ENCODE measurements at regions not wholly inside any gene's neighbourhood (a gene's known extent, or its start where the extent isn't known, plus 50 kb on each side); places are given as distances from the start of the nearest gene placed in this dataset.

GRCh38 chr1:94678202-94678848 is 136.8 kb upstream of the F3 start:
- H3K4me3 Mint-ChIP-seq, result no peak overlapping the region
- no peaks in the 10 kb centered on the region for H3K9me3 Mint-ChIP-seq
- no peak overlapping the region for H3K27ac Mint-ChIP-seq
- H3K4me1 Mint-ChIP-seq (ENCODE audit: low read depth), result no peaks in the 10 kb centered on the region
- no peaks in the 10 kb centered on the region for H3K36me3 Mint-ChIP-seq (ENCODE audit: low read depth)
- H3K27me3 Mint-ChIP-seq (ENCODE audit: low read depth), result no peaks in the 10 kb centered on the region

DNA sequence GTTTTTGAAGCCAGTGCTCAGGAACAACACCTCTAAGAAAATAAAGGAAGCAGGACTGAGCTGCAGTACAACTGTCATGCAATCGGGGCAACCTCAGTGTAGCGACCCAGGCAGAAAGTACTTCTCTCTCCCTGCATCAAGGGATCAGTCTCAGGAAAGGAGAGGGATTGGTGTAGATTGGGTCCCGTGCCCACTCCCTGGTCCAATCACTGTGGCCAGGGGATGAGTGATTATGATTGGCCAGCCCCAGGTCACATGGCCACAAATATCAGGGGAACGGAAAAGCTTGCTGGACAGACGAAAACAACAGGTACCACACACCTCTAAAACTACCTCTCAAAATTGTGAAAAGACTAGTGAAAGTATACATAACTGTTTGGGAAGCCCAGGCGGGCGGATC is 136.2 kb upstream of the F3 start:
- H3K4me1 Mint-ChIP-seq (ENCODE audit: low read depth), result no peaks in the 10 kb centered on the region
- H3K27ac Mint-ChIP-seq, result no peak overlapping the region
- H3K9me3 Mint-ChIP-seq, result no peaks in the 10 kb centered on the region
- no peaks in the 10 kb centered on the region for H3K36me3 Mint-ChIP-seq (ENCODE audit: low read depth)
- H3K27me3 Mint-ChIP-seq (ENCODE audit: low read depth), result no peaks in the 10 kb centered on the region
- no peak overlapping the region for H3K4me3 Mint-ChIP-seq

GRCh38 chr1:94677087-94677486 is 135.5 kb upstream of the F3 start:
- Mint-ChIP-seq H3K36me3 (ENCODE audit: low read depth) (no peaks in the 10 kb centered on the region), H3K4me3 (no peak overlapping the region), H3K4me1 (ENCODE audit: low read depth) (no peaks in the 10 kb centered on the region), H3K27me3 (ENCODE audit: low read depth) (no peaks in the 10 kb centered on the region), H3K9me3 (no peaks in the 10 kb centered on the region), H3K27ac (no peak overlapping the region)

DNA sequence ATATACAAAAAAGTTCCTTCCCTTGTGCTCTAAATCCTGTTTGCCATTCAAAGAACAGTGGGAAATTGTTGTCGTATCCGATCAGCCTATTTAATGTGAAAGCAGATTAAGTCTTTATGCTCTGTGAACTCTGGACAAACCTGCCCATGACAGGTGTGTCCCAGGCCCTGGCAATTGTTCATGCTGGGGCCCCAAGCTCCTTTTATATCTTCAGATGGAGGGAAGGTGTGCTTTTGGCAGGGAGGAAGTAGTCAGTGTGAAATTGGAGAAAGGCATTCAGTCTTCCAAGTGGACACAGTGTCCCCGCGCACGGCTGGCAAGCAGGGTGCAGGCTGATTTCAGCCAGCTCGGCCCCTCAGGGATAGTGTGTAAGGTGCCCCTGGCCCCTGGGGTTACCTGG is 135.1 kb upstream of the F3 start:
- H3K36me3 Mint-ChIP-seq (ENCODE audit: low read depth), result no peaks in the 10 kb centered on the region
- no peak overlapping the region for H3K27ac Mint-ChIP-seq
- no peaks in the 10 kb centered on the region for H3K4me1 Mint-ChIP-seq (ENCODE audit: low read depth)
- H3K27me3 Mint-ChIP-seq (ENCODE audit: low read depth), result no peaks in the 10 kb centered on the region
- H3K4me3 Mint-ChIP-seq, result no peak overlapping the region
- H3K9me3 Mint-ChIP-seq, result no peaks in the 10 kb centered on the region

DNA sequence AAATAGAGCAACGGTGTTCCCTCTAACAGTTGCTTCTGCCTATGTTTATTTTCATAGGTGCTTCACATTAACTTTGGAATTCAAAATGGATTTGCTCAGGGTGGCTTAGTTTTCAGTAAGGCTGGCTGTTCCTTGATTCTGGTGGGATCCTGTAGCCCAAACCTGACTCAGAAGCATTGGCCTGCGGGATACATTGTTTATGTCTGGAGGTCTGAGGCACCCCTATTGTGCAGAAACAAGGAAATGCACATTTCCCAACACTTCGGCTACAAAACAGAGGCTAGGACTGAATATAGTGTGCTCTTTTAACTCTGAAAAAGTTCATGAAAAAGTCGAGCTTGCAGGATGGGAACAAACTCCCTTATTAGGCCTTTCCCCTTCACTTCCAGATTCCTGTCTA is 133.8 kb upstream of the F3 start:
- no peaks in the 10 kb centered on the region for H3K9me3 Mint-ChIP-seq
- no peak overlapping the region for H3K4me3 Mint-ChIP-seq
- no peak overlapping the region for H3K27ac Mint-ChIP-seq
- no peaks in the 10 kb centered on the region for H3K36me3 Mint-ChIP-seq (ENCODE audit: low read depth)
- H3K4me1 Mint-ChIP-seq (ENCODE audit: low read depth), result no peaks in the 10 kb centered on the region
- no peaks in the 10 kb centered on the region for H3K27me3 Mint-ChIP-seq (ENCODE audit: low read depth)

DNA sequence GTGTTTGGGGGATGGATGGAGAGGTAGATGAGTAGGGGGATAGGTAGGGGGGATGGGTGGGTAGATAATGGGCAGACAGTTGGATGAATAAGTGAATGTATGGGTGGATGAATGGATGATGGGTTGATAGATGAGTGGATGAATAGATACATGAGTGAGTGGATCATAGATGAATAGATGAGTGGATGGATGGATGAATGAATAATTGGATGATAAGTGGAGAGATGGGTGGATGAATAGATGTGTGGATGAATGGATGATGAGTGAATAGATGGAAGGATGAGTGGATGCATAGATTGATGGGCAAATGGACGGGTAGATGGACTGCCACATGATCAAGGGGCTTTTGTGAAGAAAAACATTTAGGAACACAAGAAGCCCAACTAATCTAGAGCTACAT is 133.3 kb upstream of the F3 start:
- no peak overlapping the region for H3K27ac Mint-ChIP-seq
- H3K36me3 Mint-ChIP-seq (ENCODE audit: low read depth), result no peaks in the 10 kb centered on the region
- H3K9me3 Mint-ChIP-seq, result no peaks in the 10 kb centered on the region
- H3K4me1 Mint-ChIP-seq (ENCODE audit: low read depth), result no peaks in the 10 kb centered on the region
- H3K4me3 Mint-ChIP-seq, result no peak overlapping the region
- H3K27me3 Mint-ChIP-seq (ENCODE audit: low read depth), result no peaks in the 10 kb centered on the region

DNA sequence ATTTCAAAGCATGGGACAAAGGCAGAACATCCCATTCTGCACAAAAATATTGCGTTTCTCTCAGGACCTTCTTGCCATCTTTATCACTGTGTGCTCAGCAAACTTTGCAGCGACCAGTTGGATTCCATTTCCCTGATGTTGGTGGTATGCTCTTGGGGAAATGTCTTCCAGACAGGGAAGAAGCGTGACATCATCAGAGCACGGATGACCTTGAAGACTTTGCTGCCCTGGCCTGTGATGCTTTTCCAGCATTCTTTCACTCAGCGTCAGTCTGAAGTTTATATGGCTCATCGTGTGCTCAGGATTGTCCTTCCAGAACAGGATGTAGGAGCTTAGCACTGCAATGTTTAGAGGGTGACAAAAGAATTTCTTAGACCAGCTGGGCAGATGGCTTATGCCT is 131.4 kb upstream of the F3 start:
- peaks cover 5% of the 10 kb centered on the region for H3K27me3 Mint-ChIP-seq (ENCODE audit: low read depth)
- no peaks in the 10 kb centered on the region for H3K4me1 Mint-ChIP-seq (ENCODE audit: low read depth)
- H3K4me3 Mint-ChIP-seq, result no peak overlapping the region
- H3K9me3 Mint-ChIP-seq, result no peaks in the 10 kb centered on the region
- H3K27ac Mint-ChIP-seq, result no peak overlapping the region
- H3K36me3 Mint-ChIP-seq (ENCODE audit: low read depth), result no peaks in the 10 kb centered on the region

DNA sequence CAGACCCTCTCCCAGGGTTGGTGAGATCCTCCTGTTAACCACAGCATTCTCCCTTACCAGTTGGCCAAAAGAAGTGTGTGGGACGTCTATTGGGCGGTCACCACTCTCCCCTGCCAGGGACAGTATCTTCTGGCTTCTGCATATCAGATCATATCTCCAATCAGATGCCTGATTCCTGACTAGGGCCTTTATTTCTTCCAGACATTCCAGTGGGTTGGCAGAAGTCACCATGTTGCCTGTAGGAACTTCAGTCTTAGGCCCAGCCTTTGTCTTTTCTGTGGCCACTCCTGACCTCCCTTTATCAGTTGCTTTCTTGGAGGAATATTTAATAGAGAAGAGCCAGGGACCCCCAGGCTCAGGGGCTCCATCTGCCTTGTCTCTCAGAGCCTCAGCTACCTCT is 130.4 kb upstream of the F3 start:
- Mint-ChIP-seq H3K36me3 (ENCODE audit: low read depth) (no peaks in the 10 kb centered on the region), H3K4me3 (no peak overlapping the region), H3K4me1 (ENCODE audit: low read depth) (no peaks in the 10 kb centered on the region), H3K9me3 (no peaks in the 10 kb centered on the region), H3K27me3 (ENCODE audit: low read depth) (peaks cover 14% of the 10 kb centered on the region), H3K27ac (no peak overlapping the region)

- H3K27ac Mint-ChIP-seq, result no peak overlapping the region
- H3K4me1 Mint-ChIP-seq (ENCODE audit: low read depth), result no peaks in the 10 kb centered on the region
- H3K27me3 Mint-ChIP-seq (ENCODE audit: low read depth), result peaks cover 24% of the 10 kb centered on the region
- no peak overlapping the region for H3K4me3 Mint-ChIP-seq
- no peaks in the 10 kb centered on the region for H3K9me3 Mint-ChIP-seq
- no peaks in the 10 kb centered on the region for H3K36me3 Mint-ChIP-seq (ENCODE audit: low read depth)
Observed at GRCh38 chr1:94670273-94670672, 128.7 kb upstream of the F3 start.

DNA sequence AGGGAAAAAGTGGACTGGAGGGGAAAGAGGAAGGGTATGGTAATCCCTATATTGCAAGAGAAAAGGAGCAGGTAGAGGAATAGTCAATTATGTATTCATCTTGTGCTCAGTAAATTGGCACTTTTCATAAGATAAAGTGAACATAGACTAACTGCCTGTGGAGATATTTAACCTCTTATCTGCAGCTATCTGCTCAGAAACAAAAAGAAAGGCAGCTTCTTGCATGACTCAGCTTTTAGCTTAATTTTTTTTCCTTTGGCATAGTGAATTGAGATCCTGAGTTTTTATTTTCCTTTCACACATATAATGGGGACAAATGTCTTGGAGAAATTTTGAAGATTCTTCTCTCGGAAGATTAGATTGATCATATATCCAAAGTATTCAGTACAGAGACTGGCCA is 127.6 kb upstream of the F3 start:
- Mint-ChIP-seq H3K27me3 (ENCODE audit: low read depth) (peaks cover 27% of the 10 kb centered on the region), H3K9me3 (no peaks in the 10 kb centered on the region), H3K4me1 (ENCODE audit: low read depth) (no peaks in the 10 kb centered on the region), H3K4me3 (no peak overlapping the region), H3K27ac (no peak overlapping the region), H3K36me3 (ENCODE audit: low read depth) (no peaks in the 10 kb centered on the region)

- Mint-ChIP-seq H3K27me3 (ENCODE audit: low read depth) (peaks cover 27% of the 10 kb centered on the region), H3K9me3 (no peaks in the 10 kb centered on the region), H3K36me3 (ENCODE audit: low read depth) (no peaks in the 10 kb centered on the region), H3K27ac (no peak overlapping the region), H3K4me3 (no peak overlapping the region), H3K4me1 (ENCODE audit: low read depth) (no peaks in the 10 kb centered on the region)
Observed at GRCh38 chr1:94668528-94668927, 127.0 kb upstream of the F3 start.

GRCh38 chr1:94667818-94668217 is 126.3 kb upstream of the F3 start:
- H3K9me3 Mint-ChIP-seq, result no peaks in the 10 kb centered on the region
- H3K27ac Mint-ChIP-seq, result no peak overlapping the region
- H3K36me3 Mint-ChIP-seq (ENCODE audit: low read depth), result no peaks in the 10 kb centered on the region
- H3K4me1 Mint-ChIP-seq (ENCODE audit: low read depth), result no peaks in the 10 kb centered on the region
- H3K27me3 Mint-ChIP-seq (ENCODE audit: low read depth), result peaks cover 27% of the 10 kb centered on the region
- H3K4me3 Mint-ChIP-seq, result no peak overlapping the region

- Mint-ChIP-seq H3K4me3 (no peak overlapping the region), H3K9me3 (no peaks in the 10 kb centered on the region), H3K27ac (no peak overlapping the region), H3K27me3 (ENCODE audit: low read depth) (peaks cover 27% of the 10 kb centered on the region), H3K4me1 (ENCODE audit: low read depth) (no peaks in the 10 kb centered on the region), H3K36me3 (ENCODE audit: low read depth) (no peaks in the 10 kb centered on the region)
Observed at GRCh38 chr1:94666797-94667196, 125.2 kb upstream of the F3 start.

DNA sequence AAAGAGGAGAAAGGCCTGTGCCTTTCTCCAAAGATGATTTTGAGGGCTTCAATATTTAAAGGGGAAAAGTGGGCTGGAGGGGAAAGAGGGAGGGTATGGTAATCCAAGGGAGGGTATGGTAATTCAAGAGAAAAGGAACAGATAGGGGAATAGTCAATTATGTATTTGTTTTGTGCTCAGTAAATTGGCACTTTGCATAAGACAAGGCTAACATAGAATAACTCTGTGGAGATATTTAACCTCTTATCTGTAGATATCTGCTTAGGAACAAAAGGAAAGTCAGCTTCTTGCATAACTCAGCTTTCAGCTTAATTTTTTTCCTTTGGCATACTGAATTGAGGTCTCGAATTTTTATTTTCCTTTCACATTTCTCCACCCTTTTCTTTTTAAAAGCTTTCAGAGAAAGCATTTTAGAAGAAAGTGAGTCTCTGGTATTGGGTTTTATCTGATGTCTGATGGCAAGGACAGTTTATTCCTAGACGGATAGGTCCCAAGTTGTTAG is 119.9 kb upstream of the F3 start:
- no peaks in the 10 kb centered on the region for H3K9me3 Mint-ChIP-seq
- H3K27ac Mint-ChIP-seq, result no peak overlapping the region
- no peak overlapping the region for H3K4me3 Mint-ChIP-seq
- H3K36me3 Mint-ChIP-seq (ENCODE audit: low read depth), result no peaks in the 10 kb centered on the region
- H3K4me1 Mint-ChIP-seq (ENCODE audit: low read depth), result no peaks in the 10 kb centered on the region
- peaks cover 14% of the 10 kb centered on the region for H3K27me3 Mint-ChIP-seq (ENCODE audit: low read depth)

DNA sequence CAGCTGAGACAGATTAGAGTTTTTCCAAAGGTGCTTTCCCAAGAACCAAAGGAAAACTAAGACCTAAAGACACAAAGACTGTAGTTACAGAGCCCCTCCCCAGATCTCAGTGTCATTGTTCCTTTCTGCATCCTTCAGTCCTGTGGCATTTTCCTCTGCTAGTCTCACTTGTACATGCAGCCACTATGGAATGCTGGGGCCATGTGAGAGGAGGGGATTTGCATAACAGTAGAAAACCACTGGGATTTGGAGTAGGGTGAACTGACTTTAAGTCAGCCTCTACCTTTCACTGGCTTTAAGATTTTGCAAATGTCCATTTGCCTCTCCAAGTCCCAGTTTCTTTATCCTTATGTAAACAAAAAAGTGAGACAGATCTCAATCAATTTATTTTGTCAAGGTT is 119.4 kb upstream of the F3 start:
- H3K36me3 Mint-ChIP-seq (ENCODE audit: low read depth), result no peaks in the 10 kb centered on the region
- no peak overlapping the region for H3K4me3 Mint-ChIP-seq
- no peak overlapping the region for H3K27ac Mint-ChIP-seq
- no peaks in the 10 kb centered on the region for H3K9me3 Mint-ChIP-seq
- no peaks in the 10 kb centered on the region for H3K4me1 Mint-ChIP-seq (ENCODE audit: low read depth)
- peaks cover 9% of the 10 kb centered on the region for H3K27me3 Mint-ChIP-seq (ENCODE audit: low read depth)

DNA sequence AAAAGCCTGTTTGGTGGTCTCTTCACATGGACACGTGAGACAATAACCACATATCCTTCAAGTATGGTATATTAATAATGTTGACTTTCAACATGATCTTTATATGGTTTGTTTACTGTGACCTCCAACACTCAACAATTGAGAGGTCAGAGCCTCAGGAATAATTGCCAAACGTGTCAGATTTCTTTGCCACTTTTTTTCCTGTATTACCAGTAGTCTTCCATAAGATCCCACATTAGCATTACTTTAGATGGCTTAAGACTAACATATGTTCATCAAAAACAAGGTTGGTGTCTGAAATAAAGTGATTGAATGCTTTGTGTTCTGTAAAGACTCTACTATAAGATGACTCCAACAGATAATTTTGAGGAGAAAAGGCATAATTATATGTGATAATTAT is 118.7 kb upstream of the F3 start:
- Mint-ChIP-seq H3K4me3 (no peak overlapping the region), H3K27ac (no peak overlapping the region), H3K9me3 (no peaks in the 10 kb centered on the region), H3K4me1 (ENCODE audit: low read depth) (no peaks in the 10 kb centered on the region), H3K36me3 (ENCODE audit: low read depth) (no peaks in the 10 kb centered on the region), H3K27me3 (ENCODE audit: low read depth) (peaks cover 8% of the 10 kb centered on the region)

All from T-helper 1 cell treated with Interleukin-12 subunit alpha and Interleukin-12 subunit beta and Interleukin-4 antibody, amounts not matched to agents 30 μg/mL and 1 μg/mL, for 36 hours (primary cell).